Endothelial cell of umbilical vein (primary cell): ENCODE measurements at regions not wholly inside any gene's neighbourhood (a gene's known extent, or its start where the extent isn't known, plus 50 kb on each side); places are given as distances from the start of the nearest gene placed in this dataset.

ENCODE experiments used
- BruUV-seq: library from RNA; stranded (reverse); fragments of 400-500 nt; replicated peaks from 2 replicates; lab custom pipeline; 2021; lab: Mats Ljungman, UMichigan
- CTCF ChIA-PET: fragments of 300-600, 350-600 bp; sonication (Branson Sonifier 250); formaldehyde crosslinking; loops from one replicate; lab custom pipeline; 2021; ENCODE audit warnings: antibody characterized with exemption, inconsistent platforms; lab: Charles Lee
- POLR2A ChIA-PET: fragments of 300-600, 350-600 bp; sonication (Branson Sonifier 250); formaldehyde crosslinking; loops from one replicate; lab custom pipeline; 2021; ENCODE audit warnings: antibody characterized with exemption, inconsistent platforms; lab: Charles Lee
- DNase-seq: peaks from one replicate; pipeline ENCODE4 v3.0.0-alpha.2; 2011; ENCODE audit warnings: low read depth, low spot score
- FAIRE-seq: peaks from 2 replicates; lab custom pipeline; 2011; peaks lifted over from hg19 to GRCh38; lab: Jason Lieb, UNC
- H2AFZ ChIP-seq: 2 replicates; pipeline ENCODE4 v1.6.0; 2012; ENCODE audit warnings: low read depth, low read length, control low read depth, inconsistent platforms
- H3K27ac ChIP-seq: 2 replicates; pipeline ENCODE4 v1.5.1; 2011; ENCODE audit warnings: low read depth, mild to moderate bottlenecking, control low read depth, low read length, moderate library complexity; ENCODE audit not compliant: insufficient read depth
- H3K27me3 ChIP-seq, 2 experiments: 2 replicates each; pipeline versions ENCODE4 v1.6.0 to v1.6.1; 2011; ENCODE audit warnings: low read length in 2 of 2, mixed read lengths in 1 of 2; ENCODE audit not compliant: control insufficient read depth in 2 of 2, insufficient read depth in 2 of 2
- H3K36me3 ChIP-seq, 2 experiments: 2 replicates in 1 of 2; 3 replicates in 1 of 2; pipeline ENCODE4 v1.5.1; 2011; ENCODE audit warnings: low read length in 2 of 2, mild to moderate bottlenecking in 1 of 2, moderate library complexity in 1 of 2; ENCODE audit not compliant: control insufficient read depth in 2 of 2, insufficient read depth in 2 of 2; ENCODE audit errors: extremely low read depth in 1 of 2
- H3K4me1 ChIP-seq: 3 replicates; pipeline ENCODE4 v1.5.1; 2011; ENCODE audit warnings: mild to moderate bottlenecking, low read length; ENCODE audit not compliant: control insufficient read depth, insufficient read depth; ENCODE audit errors: extremely low read depth
- H3K4me2 ChIP-seq: 2 replicates; pipeline ENCODE4 v1.6.1; 2011; ENCODE audit warnings: low read length, control low read depth, mixed read lengths; ENCODE audit not compliant: insufficient read depth
- H3K4me3 ChIP-seq, 3 experiments: fragments of 200-600 bp in 1 of 3; sonication (generic), shearing (Covaris generic) in 1 of 3; replicated peaks in 1 of 3; 2 replicates each; pipeline ENCODE4 v1.5.1; 2011 to 2016; ENCODE audit warnings: control low read depth in 3 of 3, low read length in 3 of 3, mild to moderate bottlenecking in 2 of 3, inconsistent platforms in 1 of 3, low read depth in 1 of 3, moderate library complexity in 1 of 3; ENCODE audit not compliant: insufficient read depth in 1 of 3
- H3K79me2 ChIP-seq: 2 replicates; pipeline ENCODE4 v1.6.0; 2012; ENCODE audit warnings: low read length, inconsistent platforms; ENCODE audit not compliant: control insufficient read depth, insufficient read depth
- H3K9ac ChIP-seq: replicated peaks from 2 replicates; pipeline ENCODE3; 2011; ENCODE audit warnings: low read length, control low read depth; ENCODE audit not compliant: insufficient read depth; ENCODE audit errors: extremely low read depth
- H3K9me1 ChIP-seq: replicated peaks from 3 replicates; pipeline ENCODE4 v1.6.0; 2011; ENCODE audit warnings: mild to moderate bottlenecking, low read length; ENCODE audit not compliant: control insufficient read depth, insufficient read depth; ENCODE audit errors: extremely low read depth
- H3K9me3 ChIP-seq: replicated peaks from 2 replicates; pipeline ENCODE4 v1.5.1; 2012; ENCODE audit warnings: low read length, inconsistent platforms; ENCODE audit not compliant: control insufficient read depth, insufficient read depth
- H4K20me1 ChIP-seq: replicated peaks from 2 replicates; pipeline ENCODE3; 2011; ENCODE audit warnings: mild to moderate bottlenecking, low read length; ENCODE audit not compliant: control insufficient read depth, insufficient read depth; ENCODE audit errors: extremely low read depth
- EZH2 ChIP-seq: IDR thresholded peaks from 2 replicates; pipeline ENCODE4 v1.6.1; 2012; ENCODE audit warnings: borderline replicate concordance, low read depth, mild to moderate bottlenecking, moderate library complexity, low read length, inconsistent platforms; ENCODE audit not compliant: severe bottlenecking
- FOS ChIP-seq: IDR thresholded peaks from 2 replicates; pipeline ENCODE4 v1.6.1; 2011; ENCODE audit warnings: mild to moderate bottlenecking, low read length, moderate library complexity, borderline replicate concordance; ENCODE audit not compliant: insufficient read depth
- GATA2 ChIP-seq: IDR thresholded peaks from 2 replicates; pipeline ENCODE4 v1.7.0; 2011; ENCODE audit warnings: low read depth, mild to moderate bottlenecking, moderate library complexity, mixed read lengths, low read length; ENCODE audit not compliant: insufficient read length, insufficient read depth
- JUN ChIP-seq: IDR thresholded peaks from 2 replicates; pipeline ENCODE4 v1.6.1; 2011; ENCODE audit warnings: borderline replicate concordance, low read depth; ENCODE audit not compliant: insufficient read length, insufficient read depth
- MYC ChIP-seq: IDR thresholded peaks from one replicate; pipeline ENCODE4 v1.6.1; 2011; ENCODE audit warnings: mild to moderate bottlenecking, low read depth, low read length
- POLR2A ChIP-seq: IDR thresholded peaks from 2 replicates; pipeline ENCODE4 v1.6.1; 2012; ENCODE audit warnings: low read depth, mild to moderate bottlenecking, control low read depth, low read length
- POLR2AphosphoS5 ChIP-seq: IDR thresholded peaks from 2 replicates; pipeline ENCODE4 v1.6.1; 2012; ENCODE audit warnings: low read depth, mild to moderate bottlenecking, control low read depth, low read length, moderate library complexity; ENCODE audit not compliant: insufficient read depth
- dilution Hi-C: fragments of 300-500 bp; cut with MboI; formaldehyde crosslinking; loops from one replicate; pipeline ENCODE4 v1.15.0; 2019; ENCODE audit warnings: low sequenced_read_pairs; ENCODE audit not compliant: extremely low pct_ligation_motif_present
- intact Hi-C: fragments of 100-400 bp; cut with micrococcal nuclease; formaldehyde crosslinking; loops from one replicate; pipeline ENCODE4 v1.10.0; 2022
- TF ChIP-seq, protein P1 (sequence below), 2 donors: IDR thresholded peaks; 1 replicate in 1 of 2; 2 replicates in 1 of 2; pipeline ENCODE4 v1.5.1; 2011; ENCODE audit warnings: low read length in 2 of 2, mild to moderate bottlenecking in 2 of 2, moderate library complexity in 2 of 2, control low read depth in 1 of 2, inconsistent platforms in 1 of 2, low read depth in 1 of 2; ENCODE audit not compliant: insufficient read depth in 1 of 2; ENCODE audit errors: extremely low read depth in 1 of 2
- TF ChIP-seq, protein P2 (sequence below): IDR thresholded peaks from 2 replicates; pipeline ENCODE4 v1.6.1; 2011; ENCODE audit not compliant: insufficient read depth, insufficient read length

DNA sequence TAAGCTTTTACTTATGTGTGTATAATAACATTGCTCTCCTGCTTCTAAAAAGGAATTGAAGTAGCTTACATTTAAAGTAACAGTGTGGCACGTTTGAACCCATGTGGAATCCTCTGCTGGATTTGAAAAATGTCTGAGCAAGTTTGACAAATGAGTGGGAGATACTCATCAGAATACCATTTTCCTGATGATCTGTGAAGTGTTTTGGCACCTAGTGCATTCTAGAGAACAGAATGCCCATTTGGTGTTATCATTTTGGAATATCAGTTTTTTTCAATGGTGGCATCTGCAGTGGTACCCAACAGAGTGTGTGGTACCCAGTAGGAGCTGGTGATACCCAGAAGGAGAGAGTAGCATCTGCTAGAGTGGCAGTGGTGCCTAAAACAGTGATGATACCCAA lies 471.1 kb downstream of the PLK2 start:
- Histone ChIP-seq H2AFZ (no peak overlapping the region), H4K20me1 (no peaks in the 10 kb centered on the region), H3K36me3 (no peaks in the 10 kb centered on the region), H3K27me3 (peaks cover 0 to 1% of the 10 kb centered on the region in 2 experiments), H3K9me1 (no peaks in the 10 kb centered on the region), H3K4me1 (peaks cover 5% of the 10 kb centered on the region), H3K9ac (no peak overlapping the region), H3K27ac (no peak overlapping the region), H3K79me2 (no peaks in the 10 kb centered on the region), H3K9me3 (no peaks in the 10 kb centered on the region), H3K4me3 (no peak overlapping the region), H3K4me2 (no peak overlapping the region)
- CTCF ChIA-PET = no interaction called here
- TF ChIP-seq JUN (no peak), FOS (no peak), EZH2 (no peak), GATA2 (no peak), POLR2A (no peak), POLR2AphosphoS5 (no peak), MYC (no peak)
- TF ChIP-seq, protein P1, sequence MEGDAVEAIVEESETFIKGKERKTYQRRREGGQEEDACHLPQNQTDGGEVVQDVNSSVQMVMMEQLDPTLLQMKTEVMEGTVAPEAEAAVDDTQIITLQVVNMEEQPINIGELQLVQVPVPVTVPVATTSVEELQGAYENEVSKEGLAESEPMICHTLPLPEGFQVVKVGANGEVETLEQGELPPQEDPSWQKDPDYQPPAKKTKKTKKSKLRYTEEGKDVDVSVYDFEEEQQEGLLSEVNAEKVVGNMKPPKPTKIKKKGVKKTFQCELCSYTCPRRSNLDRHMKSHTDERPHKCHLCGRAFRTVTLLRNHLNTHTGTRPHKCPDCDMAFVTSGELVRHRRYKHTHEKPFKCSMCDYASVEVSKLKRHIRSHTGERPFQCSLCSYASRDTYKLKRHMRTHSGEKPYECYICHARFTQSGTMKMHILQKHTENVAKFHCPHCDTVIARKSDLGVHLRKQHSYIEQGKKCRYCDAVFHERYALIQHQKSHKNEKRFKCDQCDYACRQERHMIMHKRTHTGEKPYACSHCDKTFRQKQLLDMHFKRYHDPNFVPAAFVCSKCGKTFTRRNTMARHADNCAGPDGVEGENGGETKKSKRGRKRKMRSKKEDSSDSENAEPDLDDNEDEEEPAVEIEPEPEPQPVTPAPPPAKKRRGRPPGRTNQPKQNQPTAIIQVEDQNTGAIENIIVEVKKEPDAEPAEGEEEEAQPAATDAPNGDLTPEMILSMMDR (IDR thresholded peaks at IDR 0.05; ENCODE audit: extremely low read depth in 1 of 2, insufficient read depth in 1 of 2, low read depth in 1 of 2, low read length in 2 of 2) = no peak
- TF ChIP-seq, protein P2, sequence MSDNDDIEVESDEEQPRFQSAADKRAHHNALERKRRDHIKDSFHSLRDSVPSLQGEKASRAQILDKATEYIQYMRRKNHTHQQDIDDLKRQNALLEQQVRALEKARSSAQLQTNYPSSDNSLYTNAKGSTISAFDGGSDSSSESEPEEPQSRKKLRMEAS = no peak
- BruUV-seq = no TSS peak
- DNase-seq (no peak), FAIRE-seq (no peak)
- POLR2A ChIA-PET = no interaction called here
- dilution Hi-C loops (no loop called here), intact Hi-C loops (no loop called here)
